GM21737 (cell line): ENCODE measurements at regions not wholly inside any gene's neighbourhood (a gene's known extent, or its start where the extent isn't known, plus 50 kb on each side); places are given as distances from the start of the nearest gene placed in this dataset.
A peak's percentile ranks its signal among the peaks of the same experiment; 100 is the strongest.
"Not testable (repeated sequence)": the region's sequence is repeated elsewhere in the genome, so short reads cannot be mapped to it uniquely, and the experiment has no call there.

Source experiments
- ATAC-seq: cut with Tn5 transposase; IDR thresholded peaks from one replicate; pipeline ENCODE4 v1.9.1; 2021; ENCODE audit warnings: mild to moderate bottlenecking, moderate library complexity; ENCODE audit not compliant: unreplicated experiment

- not testable (repeated sequence) for ATAC-seq
Observed at GRCh38 chr12:89191597-89191996, 160.7 kb downstream of the DUSP6 start.

GRCh38 chr12:89189448-89189847 lies 162.9 kb downstream of the DUSP6 start:
- no peak for ATAC-seq

GRCh38 chr12:89187507-89187906 lies 164.8 kb downstream of the DUSP6 start:
- no peak for ATAC-seq

- no peak for ATAC-seq
Observed at GRCh38 chr12:89185889-89186288, 166.4 kb downstream of the DUSP6 start.

- no peak for ATAC-seq
Observed at GRCh38 chr12:89185181-89185580, 167.1 kb downstream of the DUSP6 start.

- no peak for ATAC-seq
Observed at GRCh38 chr12:89183985-89184435, 168.3 kb downstream of the DUSP6 start.

GRCh38 chr12:89181271-89181920 lies 170.9 kb downstream of the DUSP6 start:
- ATAC-seq, result no peak

- no peak for ATAC-seq
Observed at GRCh38 chr12:89180496-89180895, 171.8 kb downstream of the DUSP6 start.

- ATAC-seq, result no peak
Observed at GRCh38 chr12:89179983-89180382, 172.3 kb downstream of the DUSP6 start.

GRCh38 chr12:89179245-89179644 lies 173.1 kb downstream of the DUSP6 start:
- no peak for ATAC-seq

GRCh38 chr12:89177802-89178395 lies 174.4 kb downstream of the DUSP6 start:
- ATAC-seq, result no peak

- ATAC-seq, result no peak
Observed at GRCh38 chr12:89176676-89177075, 175.6 kb downstream of the DUSP6 start.

GRCh38 chr12:89173678-89174077 lies 178.6 kb downstream of the DUSP6 start:
- ATAC-seq, result no peak

GRCh38 chr12:89173096-89173495 lies 179.2 kb downstream of the DUSP6 start:
- no peak for ATAC-seq

- ATAC-seq, result no peak
Observed at GRCh38 chr12:89172224-89172623, 180.1 kb downstream of the DUSP6 start.

- no peak for ATAC-seq
Observed at GRCh38 chr12:89169321-89169720, 183.0 kb downstream of the DUSP6 start.

- ATAC-seq, result no peak
Observed at GRCh38 chr12:89167986-89168385, 184.3 kb downstream of the DUSP6 start.

GRCh38 chr12:89166525-89166934 lies 185.8 kb downstream of the DUSP6 start:
- peak; percentile 87 for ATAC-seq

GRCh38 chr12:89166121-89166520 lies 186.2 kb downstream of the DUSP6 start:
- ATAC-seq, result no peak

- no peak for ATAC-seq
Observed at GRCh38 chr12:89165703-89166102, 186.6 kb downstream of the DUSP6 start.

- ATAC-seq, result no peak
Observed at GRCh38 chr12:89163918-89164317, 188.4 kb downstream of the DUSP6 start.

GRCh38 chr12:89162589-89163261 lies 189.6 kb downstream of the DUSP6 start:
- no peak for ATAC-seq
